ENCODE measurements at regions not wholly inside any gene's neighbourhood (a gene's known extent, or its start where the extent isn't known, plus 50 kb on each side); places are given as distances from the start of the nearest gene placed in this dataset.

- no peaks in the 10 kb centered on the region for H3K4me1 ChIP-seq (ENCODE audit: control insufficient read depth, low read length)
- H3K36me3 ChIP-seq (ENCODE audit: control insufficient read depth, low read length), result no peaks in the 10 kb centered on the region
- no peaks in the 10 kb centered on the region for H3K9me2 ChIP-seq (replicated peaks; ENCODE audit: control insufficient read depth, low read length)
- no peak overlapping the region for H3K4me3 ChIP-seq (ENCODE audit: low read length)
- TF ChIP-seq CTCF (IDR thresholded peaks at IDR 0.05; ENCODE audit: low read depth, low read length, poor library complexity, severe bottlenecking), result no peak
- TF ChIP-seq EZH2phosphoT487 (IDR thresholded peaks at IDR 0.05; ENCODE audit: borderline replicate concordance, low read length), result no peak
- H3K27ac ChIP-seq (ENCODE audit: low read depth, low read length), result no peak overlapping the region
- H4K20me1 ChIP-seq (ENCODE audit: control insufficient read depth, insufficient read depth, low read depth, low read length), result no peaks in the 10 kb centered on the region
- no peaks in the 10 kb centered on the region for H3K27me3 ChIP-seq (ENCODE audit: control insufficient read depth, low read length)
- H3K9me3 ChIP-seq (ENCODE audit: control insufficient read depth, insufficient read depth, low read length), result no peaks in the 10 kb centered on the region
- no peaks in the 10 kb centered on the region for H3K79me2 ChIP-seq (ENCODE audit: control insufficient read depth, low read length)
- H3F3A ChIP-seq (ENCODE audit: control insufficient read depth, insufficient read depth), result no peaks in the 10 kb centered on the region
- H3K4me2 ChIP-seq (ENCODE audit: low read length), result no peak overlapping the region
Observed at GRCh38 chr4:183826461-183826860, 78.6 kb upstream of the STOX2 start.

DNA sequence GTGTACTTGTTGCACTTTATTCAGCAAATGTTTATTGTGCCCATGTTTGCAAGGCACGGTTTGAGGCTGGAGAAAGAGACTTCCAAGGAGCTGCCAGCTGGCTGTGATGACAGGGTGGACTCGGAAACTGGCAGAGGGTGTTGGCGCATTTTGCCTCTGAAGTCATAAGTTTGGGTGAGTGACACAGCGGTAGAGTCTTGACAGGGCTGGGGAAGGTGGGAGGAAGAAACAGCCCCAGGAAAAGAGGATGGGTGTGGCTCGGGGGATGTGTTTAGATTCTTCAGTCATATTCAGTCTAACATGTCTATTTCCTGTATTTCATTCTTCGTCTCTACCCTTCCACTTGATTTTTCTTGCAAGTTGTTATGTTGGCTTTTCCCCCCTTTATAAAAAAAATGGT is 77.0 kb upstream of the STOX2 start:
- H3K79me2 ChIP-seq (ENCODE audit: control insufficient read depth, low read length), result no peaks in the 10 kb centered on the region
- no peaks in the 10 kb centered on the region for H3K36me3 ChIP-seq (ENCODE audit: control insufficient read depth, low read length)
- no peak overlapping the region for H3K4me2 ChIP-seq (ENCODE audit: low read length)
- no peaks in the 10 kb centered on the region for H4K20me1 ChIP-seq (ENCODE audit: control insufficient read depth, insufficient read depth, low read depth, low read length)
- H3F3A ChIP-seq (ENCODE audit: control insufficient read depth, insufficient read depth), result no peaks in the 10 kb centered on the region
- no peaks in the 10 kb centered on the region for H3K9me2 ChIP-seq (replicated peaks; ENCODE audit: control insufficient read depth, low read length)
- no peaks in the 10 kb centered on the region for H3K9me3 ChIP-seq (ENCODE audit: control insufficient read depth, insufficient read depth, low read length)
- no peaks in the 10 kb centered on the region for H3K4me1 ChIP-seq (ENCODE audit: control insufficient read depth, low read length)
- H3K27me3 ChIP-seq (ENCODE audit: control insufficient read depth, low read length), result no peaks in the 10 kb centered on the region
- no peak for TF ChIP-seq EZH2phosphoT487 (IDR thresholded peaks at IDR 0.05; ENCODE audit: borderline replicate concordance, low read length)
- no peak for TF ChIP-seq CTCF (IDR thresholded peaks at IDR 0.05; ENCODE audit: low read depth, low read length, poor library complexity, severe bottlenecking)
- no peak overlapping the region for H3K4me3 ChIP-seq (ENCODE audit: low read length)
- no peak overlapping the region for H3K27ac ChIP-seq (ENCODE audit: low read depth, low read length)

DNA sequence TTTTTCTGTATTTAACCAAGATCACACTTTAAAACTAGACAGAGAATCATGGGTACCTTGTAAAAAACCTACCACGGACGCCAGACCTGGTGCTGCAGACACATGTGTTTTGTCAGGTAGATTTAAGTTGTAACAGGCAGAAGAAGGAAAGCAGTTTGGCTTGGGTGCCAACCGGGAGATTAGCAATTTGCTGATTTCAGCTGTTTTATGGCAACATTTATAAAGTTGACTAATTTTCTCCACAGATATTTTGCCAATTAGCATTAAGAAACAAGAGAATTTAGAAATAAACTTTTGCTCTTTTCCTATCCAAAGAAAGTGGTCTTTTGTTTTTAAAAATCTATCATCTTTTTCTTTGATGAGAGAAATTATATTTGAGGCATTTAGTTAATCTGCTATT is 76.3 kb upstream of the STOX2 start:
- no peaks in the 10 kb centered on the region for H3K27me3 ChIP-seq (ENCODE audit: control insufficient read depth, low read length)
- no peaks in the 10 kb centered on the region for H3K36me3 ChIP-seq (ENCODE audit: control insufficient read depth, low read length)
- no peaks in the 10 kb centered on the region for H4K20me1 ChIP-seq (ENCODE audit: control insufficient read depth, insufficient read depth, low read depth, low read length)
- no peaks in the 10 kb centered on the region for H3K79me2 ChIP-seq (ENCODE audit: control insufficient read depth, low read length)
- H3K4me3 ChIP-seq (ENCODE audit: low read length), result no peak overlapping the region
- H3K9me3 ChIP-seq (ENCODE audit: control insufficient read depth, insufficient read depth, low read length), result no peaks in the 10 kb centered on the region
- H3K4me2 ChIP-seq (ENCODE audit: low read length), result no peak overlapping the region
- H3F3A ChIP-seq (ENCODE audit: control insufficient read depth, insufficient read depth), result no peaks in the 10 kb centered on the region
- no peaks in the 10 kb centered on the region for H3K4me1 ChIP-seq (ENCODE audit: control insufficient read depth, low read length)
- H3K27ac ChIP-seq (ENCODE audit: low read depth, low read length), result no peak overlapping the region
- H3K9me2 ChIP-seq (replicated peaks; ENCODE audit: control insufficient read depth, low read length), result no peaks in the 10 kb centered on the region
- TF ChIP-seq EZH2phosphoT487 (IDR thresholded peaks at IDR 0.05; ENCODE audit: borderline replicate concordance, low read length), result no peak
- no peak for TF ChIP-seq CTCF (IDR thresholded peaks at IDR 0.05; ENCODE audit: low read depth, low read length, poor library complexity, severe bottlenecking)

All from DOHH2 (cell line).